A673 (cell line): ENCODE measurements at regions not wholly inside any gene's neighbourhood (a gene's known extent, or its start where the extent isn't known, plus 50 kb on each side); places are given as distances from the start of the nearest gene placed in this dataset.

Experiments used
- BruUV-seq: library from RNA; stranded (reverse); fragments of 400-500 nt; replicated peaks from 2 replicates; lab custom pipeline; 2021; lab: Mats Ljungman, UMichigan
- CTCF ChIA-PET: fragments of 300-600 bp; sonication (Branson Sonifier 250); formaldehyde crosslinking; loops from one replicate; lab custom pipeline; 2022; ENCODE audit warnings: antibody characterized with exemption; lab: Charles Lee
- POLR2A ChIA-PET: fragments of 300-600 bp; sonication (Branson Sonifier 250); formaldehyde crosslinking; loops from one replicate; lab custom pipeline; 2022; ENCODE audit warnings: antibody characterized with exemption; ENCODE audit not compliant: low non-redundant PET; lab: Charles Lee
- DNase-seq: peaks from one replicate; pipeline ENCODE4 v3.0.0-alpha.2; 2015; ENCODE audit warnings: low spot score
- H3K27ac ChIP-seq: fragments of 200-600 bp; sonication (generic); 2 replicates; pipeline ENCODE4 v1.5.1; 2016; ENCODE audit warnings: mixed run types, low read depth, mild to moderate bottlenecking, mixed read lengths, antibody characterized with exemption, low read length; ENCODE audit not compliant: poor library complexity, severe bottlenecking
- H3K27me3 ChIP-seq: fragments of 200-600 bp; sonication (generic); replicated peaks from 2 replicates; pipeline ENCODE4 v1.6.1; 2017; ENCODE audit warnings: mixed run types, low read depth, mild to moderate bottlenecking, mixed read lengths, antibody characterized with exemption, low read length; ENCODE audit not compliant: insufficient read depth, poor library complexity
- H3K36me3 ChIP-seq: fragments of 200-600 bp; sonication (generic); 2 replicates; pipeline ENCODE4 v1.6.1; 2016; ENCODE audit warnings: mixed run types, mild to moderate bottlenecking, mixed read lengths, antibody characterized with exemption, low read length; ENCODE audit not compliant: insufficient read depth, poor library complexity, severe bottlenecking
- H3K4me1 ChIP-seq: fragments of 200-600 bp; sonication (generic); 2 replicates; pipeline ENCODE4 v1.6.1; 2017; ENCODE audit warnings: mixed run types, mild to moderate bottlenecking, mixed read lengths, antibody characterized with exemption, low read length; ENCODE audit not compliant: insufficient read depth, poor library complexity, severe bottlenecking
- H3K4me3 ChIP-seq: fragments of 200-600 bp; sonication (generic); 2 replicates; pipeline ENCODE4 v1.5.1; 2016; ENCODE audit warnings: low read depth, mixed run types, mild to moderate bottlenecking, mixed read lengths, low read length; ENCODE audit not compliant: poor library complexity, severe bottlenecking
- H3K9me3 ChIP-seq: fragments of 200-600 bp; sonication (generic); 2 replicates; pipeline ENCODE4 v1.6.1; 2016; ENCODE audit warnings: mixed run types, low read depth, mild to moderate bottlenecking, mixed read lengths, antibody characterized with exemption, low read length; ENCODE audit not compliant: poor library complexity, severe bottlenecking
- EZH2 ChIP-seq: fragments of 200-600 bp; sonication (generic); IDR thresholded peaks from 2 replicates; pipeline ENCODE4 v1.6.1; 2017; ENCODE audit warnings: borderline replicate concordance, low read depth, mild to moderate bottlenecking, mixed read lengths, antibody characterized with exemption, low read length; ENCODE audit not compliant: poor library complexity, severe bottlenecking
- intact Hi-C: fragments of 100-400 bp; cut with micrococcal nuclease; formaldehyde crosslinking; loops from one replicate; pipeline ENCODE4 v1.10.0; 2022; ENCODE audit not compliant: unreplicated experiment
- TF ChIP-seq, protein P1 (sequence below): fragments of 300-800, 200-600 bp; sonication (generic); conservative IDR thresholded peaks from 2 replicates; pipeline ENCODE4 v1.5.1; 2017; ENCODE audit warnings: low read depth, mild to moderate bottlenecking, antibody characterized with exemption, low read length, moderate library complexity, mixed read lengths

- Histone ChIP-seq H3K4me1 (no peaks in the 10 kb centered on the region), H3K9me3 (no peaks in the 10 kb centered on the region), H3K27ac (no peak overlapping the region), H3K4me3 (no peak overlapping the region), H3K27me3 (peaks cover 41% of the 10 kb centered on the region), H3K36me3 (no peaks in the 10 kb centered on the region)
- POLR2A ChIA-PET, result no interaction called here
- CTCF ChIA-PET, result no interaction called here
- no peak for DNase-seq
- no peak for TF ChIP-seq EZH2
- TF ChIP-seq, protein P1, sequence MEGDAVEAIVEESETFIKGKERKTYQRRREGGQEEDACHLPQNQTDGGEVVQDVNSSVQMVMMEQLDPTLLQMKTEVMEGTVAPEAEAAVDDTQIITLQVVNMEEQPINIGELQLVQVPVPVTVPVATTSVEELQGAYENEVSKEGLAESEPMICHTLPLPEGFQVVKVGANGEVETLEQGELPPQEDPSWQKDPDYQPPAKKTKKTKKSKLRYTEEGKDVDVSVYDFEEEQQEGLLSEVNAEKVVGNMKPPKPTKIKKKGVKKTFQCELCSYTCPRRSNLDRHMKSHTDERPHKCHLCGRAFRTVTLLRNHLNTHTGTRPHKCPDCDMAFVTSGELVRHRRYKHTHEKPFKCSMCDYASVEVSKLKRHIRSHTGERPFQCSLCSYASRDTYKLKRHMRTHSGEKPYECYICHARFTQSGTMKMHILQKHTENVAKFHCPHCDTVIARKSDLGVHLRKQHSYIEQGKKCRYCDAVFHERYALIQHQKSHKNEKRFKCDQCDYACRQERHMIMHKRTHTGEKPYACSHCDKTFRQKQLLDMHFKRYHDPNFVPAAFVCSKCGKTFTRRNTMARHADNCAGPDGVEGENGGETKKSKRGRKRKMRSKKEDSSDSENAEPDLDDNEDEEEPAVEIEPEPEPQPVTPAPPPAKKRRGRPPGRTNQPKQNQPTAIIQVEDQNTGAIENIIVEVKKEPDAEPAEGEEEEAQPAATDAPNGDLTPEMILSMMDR, result no peak
- intact Hi-C loops, result no loop called here
- BruUV-seq, result no TSS peak
These were observed 250.2 kb upstream of the DMRT1 start for GRCh38 chr9:591292-591691.

DNA sequence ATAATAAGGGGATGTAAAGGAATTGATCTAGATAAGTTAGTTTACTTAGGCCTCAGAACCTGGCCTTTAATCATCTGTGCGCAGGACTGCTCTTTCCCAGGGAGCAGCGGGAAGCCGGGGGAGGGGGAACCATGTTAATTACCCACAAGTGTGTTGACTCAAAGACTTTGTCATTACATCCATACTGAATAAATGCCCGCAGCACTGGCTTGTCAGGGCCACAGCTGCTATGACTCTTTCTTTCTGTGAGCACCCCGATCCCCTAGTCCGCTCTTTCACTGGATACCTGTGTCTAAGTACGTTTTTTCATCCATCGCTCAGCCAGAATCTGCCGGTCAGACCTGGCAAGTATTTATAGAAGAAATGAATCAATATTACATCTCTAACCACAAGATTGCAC lies 249.3 kb upstream of the DMRT1 start:
- intact Hi-C loops, result no loop called here

DNA sequence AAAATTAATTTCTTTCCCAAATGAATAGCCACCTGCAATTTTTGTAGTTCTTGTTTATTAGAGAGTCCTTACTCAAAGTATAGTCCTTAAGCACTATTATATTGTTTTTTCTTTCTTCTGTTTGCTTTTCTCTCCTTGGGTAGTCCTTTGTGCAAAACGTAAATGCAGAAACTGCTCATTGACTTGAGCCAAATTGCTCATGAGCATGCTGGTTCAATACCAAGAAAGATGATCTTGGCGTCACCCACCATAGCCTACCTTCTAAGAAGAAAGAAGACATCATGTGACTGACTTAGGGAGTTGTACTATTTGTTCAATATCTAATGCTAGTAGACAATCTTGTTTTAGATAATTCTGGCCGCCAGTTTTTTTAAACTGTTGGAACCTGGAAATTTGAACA lies 248.8 kb upstream of the DMRT1 start:
- TF ChIP-seq EZH2, result no peak
- TF ChIP-seq, protein P1, result no peak
- ChIA-PET POLR2A (no interaction called here), CTCF (no interaction called here)
- H3K36me3 ChIP-seq, result no peaks in the 10 kb centered on the region
- H3K27me3 ChIP-seq, result peaks cover 46% of the 10 kb centered on the region
- no peak for DNase-seq
- H3K9me3 ChIP-seq, result no peaks in the 10 kb centered on the region
- no peak overlapping the region for H3K27ac ChIP-seq
- no TSS peak for BruUV-seq
- no peak overlapping the region for H3K4me3 ChIP-seq
- no peaks in the 10 kb centered on the region for H3K4me1 ChIP-seq
- intact Hi-C loops, result no loop called here

More for the DNA sequence above, 249.3 kb upstream of the DMRT1 start:
- H3K4me3 ChIP-seq, result no peak overlapping the region
- DNase-seq, result no peak
- CTCF ChIA-PET, result no interaction called here
- POLR2A ChIA-PET, result no interaction called here
- no peaks in the 10 kb centered on the region for H3K9me3 ChIP-seq
- BruUV-seq, result no TSS peak
- H3K27me3 ChIP-seq, result peaks cover 45% of the 10 kb centered on the region
- H3K4me1 ChIP-seq, result no peaks in the 10 kb centered on the region
- no peak overlapping the region for H3K27ac ChIP-seq
- TF ChIP-seq, protein P1, result no peak
- no peak for TF ChIP-seq EZH2
- H3K36me3 ChIP-seq, result no peaks in the 10 kb centered on the region
